ENCODE measurements at regions not wholly inside any gene's neighbourhood (a gene's known extent, or its start where the extent isn't known, plus 50 kb on each side); places are given as distances from the start of the nearest gene placed in this dataset.

- no peaks in the 10 kb centered on the region for H3K36me3 ChIP-seq (ENCODE audit: control insufficient read depth, insufficient read depth, low read length)
- no peaks in the 10 kb centered on the region for H3K4me1 ChIP-seq (replicated peaks in 1 of 2; ENCODE audit: control insufficient read depth in 2 of 2, insufficient read depth in 2 of 2, low read length in 2 of 2)
- no peaks in the 10 kb centered on the region for H3K9me1 ChIP-seq (ENCODE audit: control insufficient read depth, insufficient read depth, low read length)
- H4K20me1 ChIP-seq (replicated peaks; ENCODE audit: control insufficient read depth, insufficient read depth, low read length), result no peaks in the 10 kb centered on the region
- intact Hi-C loops (cut with micrococcal nuclease), result no loop called here
- in situ Hi-C loops (cut with MboI), result no loop called here
- no peak overlapping the region for H3K4me2 ChIP-seq (ENCODE audit: insufficient read depth, low read length)
- no peak overlapping the region for H3K9ac ChIP-seq (ENCODE audit: insufficient read depth in 1 of 2, low read depth in 2 of 2, low read length in 2 of 2)
- H3K79me2 ChIP-seq (ENCODE audit: control insufficient read depth, insufficient read depth, low read length), result no peaks in the 10 kb centered on the region
- H3K27me3 ChIP-seq (ENCODE audit: control insufficient read depth in 2 of 2, insufficient read depth in 2 of 2, low read length in 2 of 2), result no peaks in the 10 kb centered on the region
- CTCF ChIA-PET (ENCODE audit: low intra/inter-chr PET ratio), result no interaction called here
- H3K9me3 ChIP-seq (replicated peaks; ENCODE audit: control insufficient read depth, insufficient read depth, low read depth, low read length), result no peaks in the 10 kb centered on the region
- H3K4me3 ChIP-seq, result no peak overlapping the region
- POLR2A ChIA-PET, result no interaction called here
- WGBS (ENCODE audit: insufficient coverage, low coverage, missing lambda C conversion rate), result 0% methylated on average over 1 of the region's 1 CpG
- no TSS peak for BruUV-seq (replicated peaks)
- no peak for DNase-seq (ENCODE audit: extremely low read depth in 1 of 4, low spot score in 3 of 4)
- H3K27ac ChIP-seq (ENCODE audit: extremely low read depth, low read depth, low read length), result no peak overlapping the region
- FAIRE-seq, result no peak
- no peak for ATAC-seq
- no peak overlapping the region for H2AFZ ChIP-seq (ENCODE audit: low read depth, low read length)
- TF ChIP-seq PPARD (CRISPR knock-in tag; IDR thresholded peaks at IDR 0.05) (no peak), KDM5B (IDR thresholded peaks at IDR 0.05; ENCODE audit: insufficient replicate concordance, low read depth, low read length) (no peak), ZNF695 (CRISPR knock-in tag; IDR thresholded peaks at IDR 0.05) (no peak), NBN (IDR thresholded peaks at IDR 0.05; ENCODE audit: low read depth) (no peak), STAG1 (CRISPR knock-in tag; IDR thresholded peaks at IDR 0.05; ENCODE audit: borderline replicate concordance) (no peak), NFATC3 (IDR thresholded peaks at IDR 0.05) (no peak), MYC (IDR thresholded peaks at IDR 0.05; ENCODE audit: low read depth, low read length) (no peak), MYC (CRISPR knock-in tag; IDR thresholded peaks at IDR 0.05; ENCODE audit: borderline replicate concordance, low read depth) (no peak), CBFA2T2 (conservative IDR thresholded peaks at IDR 0.05) (no peak), NCOA6 (IDR thresholded peaks at IDR 0.05) (no peak), ZNF318 (IDR thresholded peaks at IDR 0.05; ENCODE audit: borderline replicate concordance in 1 of 2, low read depth in 1 of 2) (no peak), ZNF384 (IDR thresholded peaks at IDR 0.05; ENCODE audit: low read depth, low read length) (no peak), SMC3 (conservative IDR thresholded peaks at IDR 0.05; ENCODE audit: insufficient read depth, low read depth, low read length) (no peak), TCF3 (CRISPR knock-in tag; IDR thresholded peaks at IDR 0.05) (no peak), FOXK2 (conservative IDR thresholded peaks at IDR 0.05 in 1 of 2, IDR thresholded peaks at IDR 0.05 in 1 of 2; ENCODE audit: low read depth in 2 of 2) (no peak), RBM22 (IDR thresholded peaks at IDR 0.05; ENCODE audit: low read depth, low read length, poor library complexity, severe bottlenecking) (no peak)
Measured at GRCh38 chr15:36090286-36090946, 489.0 kb upstream of the CDIN1 start.
